NCI-H748 (cell line): ENCODE measurements at regions not wholly inside any gene's neighbourhood (a gene's known extent, or its start where the extent isn't known, plus 50 kb on each side); places are given as distances from the start of the nearest gene placed in this dataset.
A peak's percentile ranks its signal among the peaks of the same experiment; 100 is the strongest.
"Not testable (repeated sequence)": the region's sequence is repeated elsewhere in the genome, so short reads cannot be mapped to it uniquely, and the experiment has no call there.

Experiments
- DNase-seq: peaks from one replicate; lab custom pipeline; 2025; ENCODE audit not compliant: unreplicated experiment; lab: John Stamatoyannopoulos, UW

DNA sequence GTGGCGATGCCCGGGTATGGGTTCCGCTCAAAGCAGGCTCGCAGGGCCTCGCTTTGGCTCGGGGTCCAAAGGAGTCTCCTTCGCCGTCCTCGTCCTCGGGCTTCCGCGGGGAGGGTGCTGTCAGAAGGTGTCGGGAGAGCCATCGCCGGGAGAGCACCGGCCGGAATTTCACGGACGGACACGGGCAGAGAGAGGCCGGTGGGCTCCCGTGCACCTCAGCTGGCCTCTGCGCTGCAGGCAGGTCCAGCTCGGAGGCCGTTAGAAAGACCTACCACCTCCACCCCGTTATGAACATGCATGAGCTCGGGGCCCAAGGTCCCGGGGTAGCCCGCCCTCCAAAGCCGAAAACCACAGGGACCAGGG lies 1846.0 kb upstream of the DEFB115 start:
- DNase-seq = not testable (repeated sequence)

DNA sequence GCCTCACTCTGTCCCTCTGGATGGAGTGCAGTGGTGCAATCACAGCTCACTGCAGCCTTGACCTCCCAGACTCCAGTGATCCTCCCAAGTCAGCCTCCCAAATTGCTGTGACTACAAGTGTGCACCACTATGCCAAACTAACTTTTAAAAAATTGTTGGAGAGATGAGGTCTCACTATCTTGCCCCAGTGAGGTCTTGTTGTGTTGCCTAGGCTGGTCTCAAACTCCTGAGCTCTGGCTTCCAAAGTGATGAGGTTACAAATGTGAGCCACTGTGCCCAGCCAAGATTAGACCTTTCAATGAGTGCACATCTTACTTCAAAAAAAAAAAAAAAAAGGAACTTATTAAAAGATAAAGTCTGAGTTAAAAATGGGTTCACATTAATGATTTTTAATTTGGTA lies 1838.1 kb upstream of the DEFB115 start:
- no peak for DNase-seq

DNA sequence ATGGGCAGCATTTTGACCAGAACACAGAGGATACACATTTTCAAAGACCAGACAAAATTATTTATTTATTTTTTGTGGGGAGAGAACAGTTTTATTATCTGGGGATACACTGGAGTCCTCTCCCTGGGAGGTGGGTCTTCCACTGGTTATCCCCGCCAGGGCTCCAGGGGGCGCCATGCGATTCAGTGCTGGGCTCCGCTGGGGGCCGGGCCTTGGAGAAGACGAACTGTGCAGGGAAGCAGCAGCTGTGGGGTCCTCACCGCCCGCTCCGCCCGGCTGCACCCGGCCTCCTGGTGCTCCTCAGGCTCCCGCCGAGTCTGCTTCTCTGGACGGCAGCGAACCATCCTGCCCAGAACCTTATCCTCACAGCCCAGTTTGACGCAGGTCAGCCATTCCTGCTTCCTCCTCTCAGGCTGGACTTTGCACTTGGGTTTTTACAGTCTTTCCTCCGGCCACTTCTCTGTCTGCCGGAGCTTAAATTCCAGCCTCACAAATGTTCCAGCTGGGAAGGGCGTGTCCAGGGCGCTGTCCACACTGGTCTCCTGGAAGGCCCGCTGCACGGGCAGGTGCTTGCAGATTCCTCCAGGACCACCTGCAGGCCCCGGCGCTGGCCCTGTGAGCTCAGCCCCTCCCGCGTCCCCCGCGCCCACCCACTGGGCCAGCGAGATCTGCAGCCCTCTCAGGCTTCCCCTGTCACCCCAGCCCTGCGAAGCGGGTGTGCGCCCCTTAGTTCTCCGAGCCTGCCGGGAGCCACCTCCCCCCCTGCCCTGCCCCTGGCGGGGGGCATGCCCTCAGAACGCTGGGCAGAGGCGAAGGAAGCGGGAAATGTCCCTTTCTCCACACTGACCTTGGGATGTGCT lies 1830.0 kb upstream of the DEFB115 start:
- peak; percentile 32 for DNase-seq

DNA sequence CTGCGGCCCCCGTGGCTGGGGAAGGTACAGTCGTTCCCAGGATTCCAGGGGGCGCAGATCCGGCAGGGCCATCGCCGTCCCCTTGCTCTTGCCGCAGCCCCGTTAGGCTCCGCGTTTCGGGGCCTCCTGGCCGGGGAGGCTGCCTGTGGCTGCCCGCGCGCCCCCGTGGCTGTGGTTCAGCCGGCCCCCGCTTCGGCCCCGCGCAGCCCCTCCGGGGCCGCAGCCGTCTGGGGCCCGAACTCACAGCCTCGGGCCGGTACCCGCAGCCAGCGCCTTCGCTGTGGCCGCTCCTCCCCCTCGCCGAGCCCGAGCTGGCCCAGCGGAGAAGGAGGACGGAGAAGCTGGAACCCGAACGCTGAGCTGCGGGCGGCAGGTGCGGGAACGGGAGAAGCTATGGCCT lies 1826.9 kb upstream of the DEFB115 start:
- no peak for DNase-seq

DNA sequence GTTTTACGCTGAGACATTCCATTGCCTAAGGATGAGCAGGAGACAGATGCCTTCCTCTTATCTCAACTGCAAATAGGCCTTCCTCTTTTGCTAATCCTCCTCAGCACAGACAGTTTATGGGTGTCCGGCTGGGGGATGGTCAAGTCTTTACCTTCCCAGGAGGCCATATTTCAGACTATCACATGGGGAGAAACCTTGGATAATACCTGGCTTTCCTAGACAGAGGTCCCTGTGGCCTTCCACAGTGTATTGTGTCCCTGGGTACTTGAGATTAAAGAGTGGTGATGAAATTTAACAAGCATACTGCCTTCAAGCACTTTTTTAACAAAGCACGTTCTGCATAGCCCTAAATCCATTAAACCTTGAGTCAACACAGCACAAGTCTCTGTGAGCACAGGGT lies 1816.7 kb upstream of the DEFB115 start:
- not testable (repeated sequence) for DNase-seq

DNA sequence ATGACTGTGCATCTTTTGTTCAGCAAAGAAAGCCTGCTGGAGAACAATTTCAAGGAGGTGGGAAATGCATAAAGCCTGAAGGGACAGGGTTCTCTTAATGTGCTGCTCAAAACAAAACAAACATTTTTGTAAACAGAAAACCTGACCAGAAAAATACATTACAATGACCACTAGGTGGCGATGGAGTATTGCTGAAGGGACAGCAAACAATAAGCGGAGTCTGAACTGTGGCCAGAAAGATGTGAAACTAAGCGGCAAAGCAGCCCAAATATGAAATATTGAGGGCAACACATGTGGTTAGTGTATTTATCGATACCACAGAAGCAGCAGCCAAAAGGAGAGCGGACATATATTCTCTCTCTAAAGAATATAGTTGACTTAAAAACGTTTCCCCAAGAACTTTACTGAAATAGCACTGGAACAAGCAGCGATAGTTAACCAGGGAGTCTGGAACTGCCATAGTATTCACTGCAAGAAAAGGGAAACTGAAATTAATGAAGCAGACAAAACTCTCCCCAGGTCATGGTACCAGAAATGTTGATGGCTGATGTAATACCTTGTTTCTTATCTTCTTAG lies 1814.2 kb upstream of the DEFB115 start:
- peak; percentile 42 for DNase-seq

DNA sequence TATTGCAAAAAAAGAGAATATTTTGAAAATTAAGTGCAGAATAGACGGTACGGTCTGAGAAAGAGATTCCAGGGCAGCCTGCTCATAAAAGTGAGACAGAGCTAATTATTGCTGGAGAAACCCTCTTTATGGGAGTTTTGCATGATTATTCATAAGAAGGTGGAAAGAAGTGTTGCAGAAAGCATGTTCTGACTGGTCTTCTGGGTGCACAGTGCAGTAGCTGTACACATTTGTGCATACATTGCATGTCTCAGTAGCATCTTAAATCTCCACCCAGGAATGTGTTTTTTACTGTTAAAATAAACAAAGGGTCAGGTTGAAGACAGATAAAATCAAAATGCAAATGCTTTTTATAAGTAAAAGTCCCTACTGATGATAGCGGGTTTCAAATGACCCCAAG lies 1813.6 kb upstream of the DEFB115 start:
- DNase-seq = no peak

DNA sequence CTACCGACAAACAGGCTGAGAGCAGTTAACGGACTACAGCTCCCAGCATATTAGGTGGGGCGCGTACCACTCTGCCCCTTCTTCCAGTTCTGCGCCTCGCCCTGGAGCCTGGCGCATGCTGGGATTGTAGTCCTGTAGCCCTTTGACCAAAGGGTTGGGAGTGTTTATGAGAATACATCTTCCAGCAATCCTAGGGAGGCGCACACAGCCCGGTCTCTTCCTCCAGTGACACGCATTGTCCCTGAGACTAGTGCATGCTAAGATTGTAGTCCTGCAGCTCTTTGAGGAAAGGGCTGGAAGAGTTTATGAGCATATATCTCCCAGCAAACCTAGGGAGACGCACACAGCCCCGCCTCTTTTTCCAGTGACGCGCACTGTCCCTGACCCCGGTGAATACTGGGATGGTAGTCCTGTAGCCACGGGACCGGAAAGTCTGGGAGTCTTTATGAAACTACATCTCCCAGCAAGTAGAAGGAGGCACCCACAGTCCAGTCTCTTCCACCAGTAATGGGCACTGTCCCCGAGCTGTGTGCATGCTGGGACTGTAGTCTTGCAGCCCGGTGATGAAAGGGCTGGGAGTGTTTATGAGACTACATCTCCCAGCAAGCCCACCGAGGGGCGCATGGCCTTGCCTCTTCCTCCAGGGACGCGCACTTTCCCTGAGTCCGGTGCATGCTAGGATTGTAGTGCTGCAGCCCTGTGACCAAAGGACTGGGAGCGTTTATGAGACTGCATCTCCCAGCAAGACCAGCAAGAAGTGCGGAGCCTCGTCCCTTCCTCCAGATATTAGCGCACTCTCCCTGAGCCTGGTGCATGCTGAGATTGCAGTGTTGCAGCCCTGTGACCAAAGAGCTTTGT lies 1812.2 kb upstream of the DEFB115 start:
- peak; percentile 77 for DNase-seq

DNA sequence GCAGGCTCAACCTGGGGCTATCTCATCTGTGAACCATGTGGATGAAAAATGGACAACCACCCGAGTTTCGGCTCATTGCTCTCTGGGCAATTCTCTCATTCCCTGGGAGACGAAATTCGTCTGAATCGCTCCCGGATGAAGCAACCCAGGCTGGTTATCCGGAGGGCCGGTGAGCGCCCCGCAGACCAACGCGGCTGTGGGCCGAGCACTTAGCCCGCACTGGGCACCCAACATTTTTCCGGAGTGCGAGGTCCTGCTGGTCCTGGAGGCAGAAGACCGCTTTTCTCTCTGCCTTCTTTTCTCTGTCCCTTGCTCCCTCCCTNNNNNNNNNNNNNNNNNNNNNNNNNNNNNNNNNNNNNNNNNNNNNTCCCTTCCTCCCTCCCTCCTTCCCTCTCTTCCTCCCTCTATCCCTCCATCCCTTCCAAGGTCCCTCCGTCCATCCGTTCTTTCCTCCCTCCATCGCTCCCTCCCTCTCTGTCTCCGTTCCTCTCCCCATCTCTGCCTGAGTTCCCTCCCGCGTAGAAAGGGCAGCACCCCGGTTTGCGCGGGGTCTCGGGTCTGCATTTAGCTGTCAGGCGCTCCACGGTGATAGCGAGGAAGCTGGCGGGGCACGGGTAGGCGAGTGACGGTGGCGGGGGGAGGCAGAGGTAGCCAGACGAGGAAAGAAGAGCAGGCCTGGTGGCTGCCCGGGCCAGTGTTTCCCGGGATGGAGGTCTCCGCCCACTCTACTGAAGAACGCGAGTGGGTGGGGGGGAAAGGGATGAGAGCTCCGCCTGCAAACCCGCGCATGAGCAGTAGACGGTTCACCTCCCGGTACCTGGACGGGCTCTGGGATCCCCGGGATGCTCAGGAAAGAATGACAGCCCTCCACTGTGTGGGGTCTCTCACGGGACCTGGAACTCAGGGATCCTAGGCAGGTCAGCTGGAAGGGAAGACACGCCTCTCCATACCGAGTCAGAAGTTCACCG lies 1809.7 kb upstream of the DEFB115 start:
- not testable (repeated sequence) for DNase-seq

DNA sequence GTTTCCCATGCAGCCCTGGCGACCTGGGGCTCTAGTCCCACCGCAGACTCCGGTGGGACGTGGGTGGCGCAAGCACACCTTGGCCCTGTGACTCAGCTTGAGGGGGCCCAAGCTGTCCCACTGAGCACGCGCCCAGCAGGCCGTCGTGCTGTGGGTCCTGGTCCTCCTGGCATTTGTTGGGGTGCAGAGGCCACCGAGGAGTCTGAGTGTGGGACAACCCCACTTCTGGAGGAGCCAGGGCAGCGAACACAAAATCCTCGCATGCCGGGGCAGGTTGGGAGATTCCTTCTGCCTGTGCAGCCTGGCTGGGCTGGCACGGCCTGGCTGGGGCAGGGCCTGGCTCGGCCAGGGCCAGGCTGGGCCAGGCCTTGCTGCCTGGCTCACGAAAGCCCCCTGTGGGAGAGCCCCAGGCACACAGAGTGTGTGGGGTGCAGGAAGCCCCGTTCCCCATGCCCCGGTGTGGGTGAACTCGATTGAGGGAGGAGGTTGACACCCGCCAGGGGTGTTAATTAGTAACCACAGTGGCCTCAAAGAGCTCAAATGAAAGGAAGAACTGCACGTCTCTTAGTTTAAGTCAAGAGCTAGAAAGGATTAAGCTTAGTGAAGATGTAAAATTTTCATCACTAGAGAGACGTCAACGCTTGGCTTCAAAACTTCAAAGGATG lies 1808.5 kb upstream of the DEFB115 start:
- DNase-seq = no peak

DNA sequence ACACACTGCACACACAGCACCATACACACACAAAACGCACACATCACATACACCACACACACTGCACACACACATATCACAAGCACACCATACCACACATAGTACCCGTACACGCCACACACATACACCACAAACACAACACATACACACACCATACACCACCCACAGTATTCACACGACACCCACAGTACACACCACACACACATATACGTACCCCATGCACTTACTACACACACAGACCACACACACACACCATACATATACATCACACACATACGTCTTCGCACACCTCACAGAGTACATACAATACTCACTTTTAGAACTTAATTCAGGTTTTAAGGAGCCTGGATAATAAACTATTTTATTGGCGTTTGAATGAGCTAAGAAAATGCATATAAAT lies 1805.3 kb upstream of the DEFB115 start:
- no peak for DNase-seq

DNA sequence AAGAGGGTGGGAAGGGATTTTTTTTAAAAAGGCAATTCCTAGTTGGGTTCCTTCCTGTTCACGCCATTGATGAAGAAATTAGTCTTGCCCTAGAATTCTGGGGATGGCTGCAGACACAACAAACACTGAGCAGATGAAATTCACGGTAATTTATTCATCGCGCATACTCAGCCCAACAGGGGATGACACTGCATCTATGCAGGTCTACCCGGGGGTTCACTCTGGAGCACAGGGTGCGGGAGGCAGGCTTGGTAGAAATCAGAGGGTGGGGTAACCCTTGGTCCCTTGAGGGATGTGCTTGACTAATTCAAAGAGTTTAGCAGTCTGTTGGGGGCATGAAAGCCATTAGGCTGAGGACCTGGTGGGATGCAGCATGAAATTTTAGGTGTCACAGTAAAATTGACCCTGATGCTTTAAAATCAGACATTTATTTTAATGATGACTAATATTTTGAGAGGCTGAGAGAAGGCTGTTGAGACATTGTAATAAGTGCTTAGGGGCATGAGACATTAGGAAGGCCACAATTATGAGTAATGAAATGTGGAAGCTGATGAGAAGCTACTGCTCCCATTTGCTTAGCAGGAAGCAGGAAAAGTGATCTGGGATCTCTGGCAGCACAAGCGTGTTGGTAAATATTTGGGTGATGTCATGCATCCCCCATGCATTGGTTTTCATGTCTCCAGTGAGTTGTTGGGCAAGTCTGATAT lies 1800.3 kb upstream of the DEFB115 start:
- DNase-seq = not testable (repeated sequence)

DNA sequence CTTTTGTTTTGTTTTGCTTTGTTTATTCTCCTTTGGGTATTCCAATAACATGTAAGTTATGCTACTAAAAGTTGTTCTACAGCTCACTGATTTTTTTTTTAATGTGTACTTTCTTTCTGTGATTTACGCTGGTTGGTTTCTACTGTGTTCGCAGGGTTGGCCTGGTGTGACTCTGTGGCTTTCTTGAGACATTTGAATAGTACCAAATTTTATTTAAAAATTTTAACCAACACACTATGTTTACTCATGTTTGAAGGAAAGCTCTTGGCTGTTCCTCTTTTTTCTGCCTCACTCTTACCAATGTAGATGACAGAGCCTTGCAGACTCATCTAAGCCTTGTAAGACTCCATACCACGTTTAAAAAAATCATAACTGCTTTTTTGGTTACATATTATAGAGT lies 1784.9 kb upstream of the DEFB115 start:
- DNase-seq = no peak

DNA sequence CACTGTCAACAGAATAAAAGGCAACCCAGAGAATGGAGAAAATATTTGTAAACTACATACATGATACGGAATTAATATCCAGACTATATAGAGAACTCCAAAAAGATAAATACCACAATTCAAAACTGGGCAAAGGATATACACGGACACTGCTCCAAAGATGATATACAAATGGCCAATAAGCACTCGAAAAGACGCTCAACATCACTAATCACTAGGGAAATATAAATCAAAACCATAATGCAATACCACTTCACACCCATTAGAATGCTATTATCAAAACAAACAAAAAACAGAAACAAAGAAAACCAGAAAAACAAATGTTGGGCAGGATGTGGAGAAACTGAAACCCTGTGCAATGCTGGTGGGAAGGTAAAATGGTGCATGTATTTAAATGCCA lies 1764.6 kb upstream of the DEFB115 start:
- DNase-seq = not testable (repeated sequence)

DNA sequence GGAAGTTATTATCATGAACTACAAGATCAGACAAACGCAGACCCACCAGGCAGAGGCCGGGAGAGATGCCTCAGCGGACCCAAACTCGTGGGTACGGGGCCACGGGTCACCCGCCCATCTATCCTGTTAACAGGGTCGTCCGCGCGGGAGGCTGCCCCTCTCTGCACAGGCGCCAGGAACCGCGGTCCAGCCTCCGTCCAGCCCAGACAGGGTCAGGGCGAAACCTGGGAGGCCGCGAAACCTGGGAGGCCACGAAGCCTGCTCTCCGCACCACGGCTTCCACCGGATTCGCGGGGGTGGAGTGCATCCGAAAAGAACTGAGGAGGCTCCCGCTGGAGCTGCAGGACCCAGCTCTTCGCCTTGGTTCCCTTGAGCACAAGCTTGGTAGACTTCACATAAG lies 1760.7 kb upstream of the DEFB115 start:
- DNase-seq = peak; percentile 37

DNA sequence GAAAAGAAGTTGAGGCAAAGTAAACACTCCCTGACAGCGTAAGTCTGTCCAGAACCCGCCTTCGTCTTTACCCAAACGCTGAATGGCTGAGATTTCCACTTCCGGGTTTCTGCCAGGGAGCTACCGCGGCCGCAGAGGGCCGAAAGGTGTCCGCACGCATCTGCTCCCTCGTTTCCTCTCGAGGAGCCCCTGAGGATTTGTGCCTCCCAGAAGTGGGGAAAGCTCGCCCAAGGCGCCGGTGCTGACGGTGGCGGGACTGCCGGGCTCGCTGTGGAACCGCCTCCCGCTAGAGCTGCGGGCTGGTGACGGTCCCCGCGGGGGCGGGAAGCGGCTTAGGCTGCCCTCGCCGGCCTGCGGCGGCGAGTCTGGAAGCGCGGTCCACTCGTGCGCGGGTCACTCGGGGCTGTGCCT lies 1760.2 kb upstream of the DEFB115 start:
- peak; percentile 93 for DNase-seq

DNA sequence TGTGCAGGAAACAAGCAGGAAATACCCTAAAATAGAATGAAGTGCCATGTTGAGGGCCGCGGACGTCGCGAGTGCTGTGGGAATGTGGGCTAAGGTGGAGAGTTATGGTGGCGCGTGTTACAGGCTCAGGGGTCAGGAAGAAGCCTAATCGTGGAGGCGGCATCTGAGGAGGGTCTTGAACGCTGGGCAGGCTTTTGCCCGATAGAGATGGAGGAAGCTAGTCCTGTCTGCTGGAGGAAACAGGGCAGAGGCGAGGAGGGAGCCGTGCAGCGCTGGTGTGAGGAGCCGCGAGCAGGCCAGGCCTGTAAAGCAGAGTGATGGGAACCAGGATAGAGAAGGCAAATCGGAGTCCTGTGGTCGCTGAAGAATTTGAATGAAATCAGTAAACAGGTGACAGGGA lies 1759.8 kb upstream of the DEFB115 start:
- DNase-seq = peak; percentile 35

DNA sequence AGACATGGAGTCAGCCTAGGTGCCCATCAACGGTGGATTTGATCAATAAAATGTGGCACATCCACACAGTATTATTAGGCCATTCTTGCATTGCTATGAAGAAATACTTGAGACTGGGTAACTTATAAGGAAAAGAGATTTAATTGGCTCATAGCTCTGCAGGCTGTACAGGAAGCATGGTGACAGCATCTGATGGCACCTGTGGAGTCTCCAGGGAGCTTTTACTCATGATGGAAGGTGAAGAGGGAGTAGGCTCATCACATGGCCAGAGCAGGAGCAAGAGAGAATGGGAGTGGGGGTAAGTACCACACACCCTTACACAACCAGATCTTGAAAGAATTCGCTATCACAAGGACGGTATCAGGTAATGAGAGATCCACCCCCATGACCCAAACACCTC lies 1756.7 kb upstream of the DEFB115 start:
- peak; percentile 3 for DNase-seq

DNA sequence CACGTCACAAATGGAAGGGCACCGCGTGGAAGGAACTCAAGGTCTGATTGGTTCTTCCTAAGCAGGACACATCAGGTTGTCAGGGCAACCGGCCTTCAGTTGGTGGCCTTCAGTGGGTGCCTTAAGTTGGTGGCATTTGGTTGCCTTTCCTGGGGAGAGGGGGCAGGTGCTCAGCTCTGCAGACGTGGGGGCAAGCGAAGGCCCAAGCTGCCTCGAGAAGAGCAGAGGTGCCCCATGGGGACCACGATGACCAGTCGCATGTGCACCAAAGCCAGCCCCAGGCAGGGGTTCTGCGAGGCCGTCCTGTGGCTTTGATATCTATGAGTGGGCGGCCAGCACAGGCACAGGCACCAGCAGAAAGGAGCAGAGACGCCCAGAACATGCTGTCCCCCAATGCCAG lies 1742.8 kb upstream of the DEFB115 start:
- DNase-seq = not testable (repeated sequence)
